Uterus (tissue), 2 donors: ENCODE measurements at regions not wholly inside any gene's neighbourhood (a gene's known extent, or its start where the extent isn't known, plus 50 kb on each side); places are given as distances from the start of the nearest gene placed in this dataset.

Experiments used
- CTCF ChIP-seq, 4 experiments: fragments of 200-600 bp in 2 of 4; fragments of 450-650 bp in 2 of 4; sonication (generic) in 2 of 4; IDR thresholded peaks; one replicate each; pipeline ENCODE4 v1.5.1; 2016 to 2019; ENCODE audit warnings: antibody characterized with exemption in 4 of 4, mild to moderate bottlenecking in 2 of 4, moderate library complexity in 1 of 4
- POLR2A ChIP-seq, 2 donors: fragments of 450-650 bp; IDR thresholded peaks; one replicate each; pipeline ENCODE4 v1.6.1; 2016; ENCODE audit warnings: antibody characterized with exemption in 2 of 2, mild to moderate bottlenecking in 1 of 2, moderate library complexity in 1 of 2

- no peak for TF ChIP-seq CTCF (IDR thresholded peaks at IDR 0.05)
- TF ChIP-seq POLR2A (IDR thresholded peaks at IDR 0.05) = no peak
Observed at GRCh38 chr5:4548341-4548740, 591.8 kb upstream of the ADAMTS16 start.
